ENCODE measurements at regions not wholly inside any gene's neighbourhood (a gene's known extent, or its start where the extent isn't known, plus 50 kb on each side); places are given as distances from the start of the nearest gene placed in this dataset.

- no peak for TF ChIP-seq CTCF (IDR thresholded peaks at IDR 0.05; ENCODE audit: low read depth, low read length, missing control alignments)
- Histone ChIP-seq H3K27me3 (replicated peaks) (no peaks in the 10 kb centered on the region), H3K36me3 (replicated peaks) (no peaks in the 10 kb centered on the region), H3K27ac (no peak overlapping the region), H3K4me3 (ENCODE audit: low read depth, low read length) (no peak overlapping the region)
- in situ Hi-C loops (cut with HindIII; ENCODE audit: low pct_ligation_motif_present, low sequenced_read_pairs), result no loop called here
- no peak for DNase-seq
These were observed 474.4 kb downstream of the NOVA1 start for GRCh38 chr14:26123459-26123858.

- Histone ChIP-seq H3K27me3 (replicated peaks) (no peaks in the 10 kb centered on the region), H3K36me3 (replicated peaks) (no peaks in the 10 kb centered on the region), H3K27ac (no peak overlapping the region), H3K4me3 (ENCODE audit: low read depth, low read length) (no peak overlapping the region)
- DNase-seq, result no peak
- no peak for TF ChIP-seq CTCF (IDR thresholded peaks at IDR 0.05; ENCODE audit: low read depth, low read length, missing control alignments)
- in situ Hi-C loops (cut with HindIII; ENCODE audit: low pct_ligation_motif_present, low sequenced_read_pairs), result no loop called here
These were observed 476.7 kb downstream of the NOVA1 start for GRCh38 chr14:26121181-26121580.

- H3K36me3 ChIP-seq (replicated peaks), result no peaks in the 10 kb centered on the region
- H3K4me3 ChIP-seq (ENCODE audit: low read depth, low read length), result no peak overlapping the region
- DNase-seq, result no peak
- TF ChIP-seq CTCF (IDR thresholded peaks at IDR 0.05; ENCODE audit: low read depth, low read length, missing control alignments), result no peak
- no peaks in the 10 kb centered on the region for H3K27me3 ChIP-seq (replicated peaks)
- in situ Hi-C loops (cut with HindIII; ENCODE audit: low pct_ligation_motif_present, low sequenced_read_pairs), result no loop called here
- no peak overlapping the region for H3K27ac ChIP-seq
These were observed 483.8 kb downstream of the NOVA1 start for GRCh38 chr14:26113911-26114640.

GRCh38 chr14:26104717-26105116 is 493.1 kb downstream of the NOVA1 start:
- Histone ChIP-seq H3K36me3 (replicated peaks) (no peaks in the 10 kb centered on the region), H3K27ac (no peak overlapping the region), H3K27me3 (replicated peaks) (no peaks in the 10 kb centered on the region), H3K4me3 (ENCODE audit: low read depth, low read length) (no peak overlapping the region)
- no peak for DNase-seq
- TF ChIP-seq CTCF (IDR thresholded peaks at IDR 0.05; ENCODE audit: low read depth, low read length, missing control alignments), result no peak
- in situ Hi-C loops (cut with HindIII; ENCODE audit: low pct_ligation_motif_present, low sequenced_read_pairs), result no loop called here

- no peak for DNase-seq
- Histone ChIP-seq H3K27ac (no peak overlapping the region), H3K4me3 (ENCODE audit: low read depth, low read length) (no peak overlapping the region), H3K36me3 (replicated peaks) (no peaks in the 10 kb centered on the region), H3K27me3 (replicated peaks) (no peaks in the 10 kb centered on the region)
- in situ Hi-C loops (cut with HindIII; ENCODE audit: low pct_ligation_motif_present, low sequenced_read_pairs), result no loop called here
- no peak for TF ChIP-seq CTCF (IDR thresholded peaks at IDR 0.05; ENCODE audit: low read depth, low read length, missing control alignments)
These were observed 500.0 kb downstream of the NOVA1 start for GRCh38 chr14:26097852-26098251.

GRCh38 chr14:26088275-26088674 is 509.6 kb downstream of the NOVA1 start:
- TF ChIP-seq CTCF (IDR thresholded peaks at IDR 0.05; ENCODE audit: low read depth, low read length, missing control alignments), result no peak
- H3K36me3 ChIP-seq (replicated peaks), result no peaks in the 10 kb centered on the region
- H3K27ac ChIP-seq, result no peak overlapping the region
- H3K27me3 ChIP-seq (replicated peaks), result no peaks in the 10 kb centered on the region
- H3K4me3 ChIP-seq (ENCODE audit: low read depth, low read length), result no peak overlapping the region
- in situ Hi-C loops (cut with HindIII; ENCODE audit: low pct_ligation_motif_present, low sequenced_read_pairs), result no loop called here
- no peak for DNase-seq

Data from brain microvascular endothelial cell (primary cell).